Fibroblast of skin of right quadriceps (primary cell): ENCODE measurements at regions not wholly inside any gene's neighbourhood (a gene's known extent, or its start where the extent isn't known, plus 50 kb on each side); places are given as distances from the start of the nearest gene placed in this dataset.

ENCODE experiments used
- DNase-seq: peaks from one replicate; pipeline ENCODE4 v3.0.0-alpha.2; 2013

DNA sequence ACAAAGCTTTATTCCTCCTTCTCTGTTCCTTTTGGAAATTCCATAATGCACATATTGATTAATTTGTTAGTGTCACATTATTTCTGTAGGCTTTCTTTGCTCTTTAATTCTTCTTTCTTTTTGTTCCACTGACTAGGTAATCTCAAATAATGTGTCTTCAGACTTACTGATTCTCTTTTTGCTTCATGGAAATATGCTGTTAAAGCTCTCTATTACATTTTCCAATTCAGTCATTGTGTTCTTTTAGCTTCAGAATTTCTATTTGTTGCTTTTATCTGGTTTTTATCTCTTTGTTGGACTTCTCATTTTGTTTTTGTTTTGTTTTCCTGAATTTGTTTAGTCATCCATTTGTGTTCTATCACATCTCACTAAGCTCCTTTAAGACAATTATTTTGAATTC lies 147.0 kb upstream of the EOMES start:
- no peak for DNase-seq

- DNase-seq: no peak
Measured at GRCh38 chr3:27877061-27878013, 155.2 kb upstream of the EOMES start.

DNA sequence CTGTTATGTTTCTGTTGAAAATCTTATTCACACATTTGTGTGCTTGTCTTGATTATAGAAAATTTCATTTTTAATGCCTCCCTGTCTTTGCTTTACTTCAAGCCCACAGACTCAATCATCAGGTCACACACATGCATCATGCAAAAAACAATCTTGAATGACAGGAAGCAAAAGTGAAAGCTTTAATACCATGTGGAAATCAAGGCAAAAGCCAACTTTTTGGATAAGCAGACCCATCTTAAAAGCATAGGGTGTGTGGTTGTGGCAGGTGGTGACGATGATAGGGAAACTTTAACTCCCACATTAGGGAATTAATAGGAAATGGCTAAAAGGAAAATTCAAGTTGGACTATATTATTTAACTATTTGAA lies 155.9 kb upstream of the EOMES start:
- DNase-seq: no peak

DNA sequence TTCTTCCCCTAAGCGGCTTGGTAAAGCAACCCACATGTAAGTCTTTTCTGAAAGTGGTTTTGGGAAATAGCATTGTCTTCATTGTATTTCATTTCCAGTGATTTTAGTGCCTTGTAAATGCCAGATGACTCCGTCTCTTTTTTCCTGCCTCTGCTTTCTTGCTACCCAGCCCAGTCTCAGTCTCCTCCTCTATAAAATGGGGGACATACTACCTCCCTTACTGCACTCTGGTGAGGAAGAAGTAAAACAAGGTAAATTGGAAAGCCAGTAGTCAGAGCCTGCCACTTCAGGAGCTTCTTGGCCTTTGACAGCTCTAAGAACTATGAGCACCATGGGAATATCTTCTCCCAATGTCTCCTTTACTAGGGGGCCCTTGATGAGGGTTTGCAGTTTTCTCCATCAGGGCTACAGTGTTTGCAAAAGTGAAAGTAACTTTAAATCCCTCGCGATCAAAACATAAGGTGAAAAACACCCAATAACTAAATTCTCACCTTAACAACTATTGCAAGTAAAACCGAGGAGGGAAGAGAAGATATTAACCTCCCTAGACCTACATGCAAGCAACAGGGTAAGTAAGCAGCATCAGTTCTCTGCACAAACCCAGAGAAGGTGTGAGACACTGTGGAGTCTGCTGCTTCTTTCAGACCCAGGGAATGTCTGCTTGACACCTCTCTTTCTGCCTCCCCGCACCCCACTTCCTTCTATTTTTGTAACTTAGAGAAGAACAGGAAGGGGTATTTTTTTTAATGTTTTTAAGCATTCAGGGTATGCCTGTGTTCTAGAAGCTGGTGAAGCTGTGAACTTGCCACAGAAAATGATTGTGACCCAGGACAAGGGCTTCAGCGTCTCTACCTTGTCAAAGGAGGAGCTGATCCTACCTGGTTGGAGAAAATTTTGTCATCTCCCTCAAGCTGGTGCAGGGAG lies 159.1 kb upstream of the EOMES start:
- no peak for DNase-seq

GRCh38 chr3:27883266-27883665 lies 161.1 kb upstream of the EOMES start:
- no peak for DNase-seq

- no peak for DNase-seq
Measured at GRCh38 chr3:27885641-27886040, 163.5 kb upstream of the EOMES start.

DNA sequence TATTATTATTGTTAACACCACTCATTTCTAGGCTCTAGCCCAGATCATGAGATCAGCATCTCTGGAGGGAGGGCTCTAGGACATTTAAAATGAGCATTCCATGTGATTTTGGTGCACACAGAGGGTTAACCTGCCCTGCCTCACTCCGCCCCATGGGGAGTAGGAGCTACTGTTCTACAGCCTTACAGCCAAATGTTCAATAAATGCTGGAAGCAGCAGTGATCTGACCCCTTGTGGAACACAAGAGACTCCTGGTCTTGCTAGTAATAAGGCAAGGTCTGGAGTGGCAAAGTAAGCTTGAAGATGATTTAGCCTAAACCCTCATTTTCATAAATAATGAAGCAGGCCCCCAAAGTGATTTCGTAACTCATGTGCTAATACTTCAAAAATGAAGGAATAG lies 166.4 kb upstream of the EOMES start:
- DNase-seq: no peak

DNA sequence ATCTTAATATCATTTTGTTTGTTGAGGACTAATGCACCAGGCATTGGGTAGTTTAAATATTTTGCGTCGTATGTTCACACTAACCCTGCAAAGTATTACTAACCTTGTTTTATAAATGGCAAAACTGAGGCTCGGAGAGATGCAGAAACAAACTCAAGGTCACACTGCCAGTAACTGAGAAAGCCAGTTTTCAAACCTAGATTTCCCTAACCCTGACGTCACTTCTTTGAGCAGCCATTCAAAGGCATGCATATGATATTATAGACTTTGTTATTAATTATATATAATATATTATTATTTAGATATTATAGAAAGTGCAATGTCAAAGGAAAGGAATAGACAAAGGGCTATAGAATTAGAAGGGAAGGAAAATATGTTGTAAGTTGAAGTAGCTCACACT lies 167.6 kb upstream of the EOMES start:
- no peak for DNase-seq

DNA sequence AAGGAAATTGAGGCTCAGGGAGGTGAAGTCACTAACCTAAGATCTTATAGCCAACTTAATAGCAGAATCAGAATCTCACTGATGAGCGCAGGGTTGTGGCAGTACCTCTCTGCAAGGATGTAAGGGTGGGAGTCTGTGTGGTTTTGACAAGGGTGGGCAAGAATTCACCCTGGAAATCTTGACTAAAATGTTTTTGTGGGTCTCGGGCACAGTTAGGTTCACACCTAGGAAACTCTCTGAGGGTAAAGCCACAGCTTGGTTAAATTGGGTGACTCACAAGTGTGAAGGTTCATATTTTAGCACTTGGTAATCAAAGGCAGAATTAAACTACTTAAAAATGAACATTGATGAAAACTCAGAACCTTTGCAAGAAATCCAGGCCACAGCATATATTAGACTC lies 178.2 kb upstream of the EOMES start:
- no peak for DNase-seq

- no peak for DNase-seq
Measured at GRCh38 chr3:27903446-27903845, 181.3 kb upstream of the EOMES start.

DNA sequence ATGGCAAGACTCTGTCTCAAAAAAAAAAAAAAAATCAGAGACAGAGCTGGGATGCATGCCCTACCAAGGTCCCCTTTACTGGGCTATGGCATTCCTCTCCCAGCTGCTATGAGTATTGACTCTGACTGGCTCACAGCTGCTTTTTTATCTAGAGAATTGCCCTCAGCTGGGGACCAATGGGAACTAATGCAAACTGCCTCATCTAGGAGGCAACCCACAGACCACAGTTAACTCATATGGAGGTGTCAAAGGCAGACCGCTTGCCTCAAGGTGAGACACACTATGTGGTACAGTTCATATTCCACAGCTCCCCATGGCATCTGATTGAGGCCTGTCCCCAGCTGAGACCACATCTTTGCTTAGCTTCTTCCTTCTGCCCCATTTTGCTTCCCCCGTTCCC lies 183.5 kb upstream of the EOMES start:
- no peak for DNase-seq

GRCh38 chr3:27907148-27907547 lies 185.0 kb upstream of the EOMES start:
- DNase-seq: no peak

GRCh38 chr3:27907929-27908328 lies 185.8 kb upstream of the EOMES start:
- DNase-seq: no peak

DNA sequence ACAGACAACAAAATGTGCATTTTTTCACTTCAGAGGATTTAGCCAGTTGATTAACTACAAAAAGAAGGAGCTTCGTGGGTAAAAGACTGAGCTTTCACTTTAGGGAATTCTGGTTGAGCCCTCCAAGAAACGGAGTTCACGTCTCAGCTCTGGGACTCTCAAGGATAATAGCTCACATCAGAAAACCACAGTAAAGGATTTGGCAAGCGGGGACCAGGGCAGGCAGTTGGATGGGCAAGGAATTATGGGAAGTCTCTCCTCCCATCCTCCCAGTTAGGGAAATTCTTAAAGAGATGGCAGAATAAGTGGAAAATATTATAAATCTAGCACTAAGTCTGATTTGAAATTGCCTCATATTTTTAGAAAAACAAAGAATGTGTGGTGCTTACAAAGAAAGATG lies 188.3 kb upstream of the EOMES start:
- DNase-seq: peak; percentile 1

DNA sequence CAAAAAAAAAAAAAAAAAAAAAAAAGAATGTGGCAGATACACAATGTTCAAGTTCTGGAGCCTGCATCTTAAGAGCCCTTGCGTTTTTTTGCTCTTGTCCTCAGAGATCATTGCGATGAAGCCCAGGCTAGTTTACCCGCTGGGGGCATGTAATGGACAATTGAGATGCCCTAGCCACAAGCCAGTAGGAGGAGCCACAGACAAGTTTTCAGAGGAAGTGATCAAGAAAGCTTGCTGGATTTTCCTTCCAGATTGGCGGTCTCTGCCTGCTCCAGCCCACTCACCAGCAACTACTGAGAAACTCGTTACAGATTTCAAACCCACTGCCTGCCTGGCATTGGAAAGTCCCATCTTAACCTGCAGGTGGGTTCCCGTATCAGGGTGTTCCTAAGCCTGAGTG lies 192.1 kb upstream of the EOMES start:
- DNase-seq: no peak

DNA sequence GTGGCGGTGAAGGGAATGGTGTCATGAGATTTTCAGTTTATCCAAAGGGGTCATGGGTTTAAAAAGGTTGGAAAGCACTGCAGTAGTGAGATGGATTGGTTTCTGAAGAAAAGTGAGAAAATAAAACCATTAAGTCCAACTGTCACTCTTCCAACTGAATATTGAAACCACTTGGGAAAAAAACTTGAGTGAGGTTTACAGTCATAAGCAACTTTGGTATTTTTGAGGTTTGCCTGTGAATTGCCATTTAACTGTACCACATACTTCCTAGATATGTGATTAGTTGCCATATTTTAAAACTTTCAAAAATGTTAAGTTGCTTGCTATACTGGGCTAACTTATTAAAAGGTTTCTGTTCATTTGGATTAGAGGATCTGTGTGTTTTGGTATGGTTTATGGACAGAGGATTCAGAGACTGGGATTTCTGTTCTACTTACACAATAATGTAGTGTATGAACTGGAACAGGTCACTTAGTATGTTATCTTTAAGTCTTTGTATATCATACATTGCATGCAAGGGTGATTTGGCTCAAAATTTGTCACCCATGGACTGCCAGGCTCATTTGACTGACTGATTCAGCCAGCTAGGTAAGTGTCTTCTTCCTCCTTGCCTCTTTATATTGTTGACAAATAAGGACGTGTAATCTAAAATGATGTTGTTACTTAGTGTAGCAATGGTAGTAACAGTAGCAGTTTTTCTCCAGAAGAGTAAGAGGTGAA lies 201.4 kb upstream of the EOMES start:
- DNase-seq: no peak

GRCh38 chr3:27927882-27928281 lies 205.8 kb upstream of the EOMES start:
- no peak for DNase-seq

- DNase-seq: no peak
Measured at GRCh38 chr3:27930052-27930602, 208.0 kb upstream of the EOMES start.

DNA sequence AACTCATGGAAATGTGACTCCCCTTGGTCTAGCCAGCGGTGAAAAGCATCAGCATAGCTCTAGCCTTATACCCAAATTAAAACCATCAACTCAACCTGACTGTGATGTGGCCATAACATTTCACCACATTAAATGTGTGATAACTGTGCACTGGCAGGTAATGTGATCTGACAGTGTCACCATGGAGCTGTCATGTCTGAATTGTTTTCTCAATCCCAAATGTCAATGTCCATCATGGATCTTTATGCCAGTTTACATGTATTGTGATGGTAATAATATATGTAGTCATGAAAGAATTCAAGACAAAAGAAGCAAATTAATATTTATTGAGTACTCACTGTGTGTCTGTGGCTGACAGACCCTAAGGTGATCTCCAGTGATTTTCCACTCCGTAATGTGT lies 213.4 kb upstream of the EOMES start:
- no peak for DNase-seq

- DNase-seq: no peak
Measured at GRCh38 chr3:27939521-27939920, 217.4 kb upstream of the EOMES start.

GRCh38 chr3:27939940-27940339 lies 217.8 kb upstream of the EOMES start:
- DNase-seq: peak; percentile 30

DNA sequence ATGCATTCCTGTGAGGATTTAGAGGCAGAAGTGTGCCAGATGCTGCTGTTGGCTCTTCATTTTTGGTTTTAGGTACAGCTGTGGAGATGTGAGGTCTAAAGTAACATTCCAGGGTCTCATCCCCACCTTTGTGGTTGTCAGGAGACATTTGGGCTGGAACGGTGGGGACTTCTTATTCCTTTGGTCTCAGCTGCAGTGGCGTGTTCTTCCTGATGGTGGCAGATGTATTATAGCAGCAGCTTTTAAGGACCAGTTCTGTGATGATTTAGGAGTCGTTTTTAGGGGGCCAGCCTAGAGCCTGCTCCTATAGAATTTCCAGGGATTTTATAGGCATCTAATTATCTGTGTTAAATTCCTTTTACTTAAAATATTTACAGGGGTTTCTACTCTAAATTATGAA lies 221.0 kb upstream of the EOMES start:
- DNase-seq: peak; percentile 2

- no peak for DNase-seq
Measured at GRCh38 chr3:27945229-27945628, 223.1 kb upstream of the EOMES start.
